Endothelial cell of umbilical vein (primary cell): ENCODE measurements at regions not wholly inside any gene's neighbourhood (a gene's known extent, or its start where the extent isn't known, plus 50 kb on each side); places are given as distances from the start of the nearest gene placed in this dataset.

Experiments
- CTCF ChIP-seq, 2 donors: IDR thresholded peaks; 1 replicate in 1 of 2; 2 replicates in 1 of 2; pipeline ENCODE4 v1.5.1; 2011; ENCODE audit warnings: low read length in 2 of 2, mild to moderate bottlenecking in 2 of 2, moderate library complexity in 2 of 2, control low read depth in 1 of 2, inconsistent platforms in 1 of 2, low read depth in 1 of 2; ENCODE audit not compliant: insufficient read depth in 1 of 2; ENCODE audit errors: extremely low read depth in 1 of 2
- EZH2 ChIP-seq: IDR thresholded peaks from 2 replicates; pipeline ENCODE4 v1.6.1; 2012; ENCODE audit warnings: borderline replicate concordance, low read depth, mild to moderate bottlenecking, moderate library complexity, low read length, inconsistent platforms; ENCODE audit not compliant: severe bottlenecking
- FOS ChIP-seq: IDR thresholded peaks from 2 replicates; pipeline ENCODE4 v1.6.1; 2011; ENCODE audit warnings: mild to moderate bottlenecking, low read length, moderate library complexity, borderline replicate concordance; ENCODE audit not compliant: insufficient read depth
- GATA2 ChIP-seq: IDR thresholded peaks from 2 replicates; pipeline ENCODE4 v1.7.0; 2011; ENCODE audit warnings: low read depth, mild to moderate bottlenecking, moderate library complexity, mixed read lengths, low read length; ENCODE audit not compliant: insufficient read length, insufficient read depth
- MAX ChIP-seq: IDR thresholded peaks from 2 replicates; pipeline ENCODE4 v1.6.1; 2011; ENCODE audit not compliant: insufficient read depth, insufficient read length
- MYC ChIP-seq: IDR thresholded peaks from one replicate; pipeline ENCODE4 v1.6.1; 2011; ENCODE audit warnings: mild to moderate bottlenecking, low read depth, low read length
- POLR2A ChIP-seq: IDR thresholded peaks from 2 replicates; pipeline ENCODE4 v1.6.1; 2012; ENCODE audit warnings: low read depth, mild to moderate bottlenecking, control low read depth, low read length
- POLR2AphosphoS5 ChIP-seq: IDR thresholded peaks from 2 replicates; pipeline ENCODE4 v1.6.1; 2012; ENCODE audit warnings: low read depth, mild to moderate bottlenecking, control low read depth, low read length, moderate library complexity; ENCODE audit not compliant: insufficient read depth

- TF ChIP-seq CTCF (IDR thresholded peaks at IDR 0.05; ENCODE audit: extremely low read depth in 1 of 2, insufficient read depth in 1 of 2, low read depth in 1 of 2, low read length in 2 of 2), result no peak
- no peak for TF ChIP-seq MAX
- no peak for TF ChIP-seq EZH2
- no peak for TF ChIP-seq POLR2A
- TF ChIP-seq FOS, result no peak
- TF ChIP-seq POLR2AphosphoS5, result no peak
- TF ChIP-seq GATA2, result no peak
- TF ChIP-seq MYC, result no peak
Observed at GRCh38 chr2:8335801-8336200, 346.1 kb upstream of the ID2 start.
